Panc1 (cell line): ENCODE measurements at regions not wholly inside any gene's neighbourhood (a gene's known extent, or its start where the extent isn't known, plus 50 kb on each side); places are given as distances from the start of the nearest gene placed in this dataset.

Experiments used
- ATAC-seq: fragments of 200-7000 bp; cut with Tn5 transposase; 2 replicates; pipeline ENCODE4 v1.9.1; 2020; ENCODE audit warnings: mild to moderate bottlenecking, moderate library complexity
- BruUV-seq: library from RNA; stranded (reverse); fragments of 400-500 nt; replicated peaks from 2 replicates; lab custom pipeline; 2021; lab: Mats Ljungman, UMichigan
- CTCF ChIA-PET: fragments of 300-600 bp; sonication (Branson Sonifier 250); formaldehyde crosslinking; loops from one replicate; lab custom pipeline; 2022; ENCODE audit warnings: antibody characterized with exemption; lab: Charles Lee
- POLR2A ChIA-PET: fragments of 300-600 bp; sonication (Branson Sonifier 250); formaldehyde crosslinking; loops from one replicate; lab custom pipeline; 2022; ENCODE audit warnings: antibody characterized with exemption; lab: Charles Lee
- DNase-seq: peaks from one replicate; pipeline ENCODE4 v3.0.0-alpha.2; 2010; ENCODE audit warnings: low read depth, low spot score
- H3K27ac ChIP-seq: 2 replicates; pipeline ENCODE4 v1.5.1; 2011; ENCODE audit warnings: mild to moderate bottlenecking, low read length, inconsistent platforms
- H3K27me3 ChIP-seq: fragments of 200-500 bp; sonication (Bioruptor generic); 2 replicates; pipeline ENCODE4 v1.6.0; 2014; ENCODE audit warnings: low read length, inconsistent platforms; ENCODE audit not compliant: control insufficient read depth, insufficient read depth
- H3K36me3 ChIP-seq: fragments of 200-500 bp; sonication (Bioruptor generic); 2 replicates; pipeline ENCODE4 v1.5.1; 2014; ENCODE audit warnings: inconsistent platforms, mild to moderate bottlenecking, low read length, moderate library complexity; ENCODE audit not compliant: control insufficient read depth, insufficient read depth
- H3K4me1 ChIP-seq: 2 replicates; pipeline ENCODE4 v1.5.1; 2011; ENCODE audit warnings: inconsistent platforms, mild to moderate bottlenecking, low read length, moderate library complexity; ENCODE audit not compliant: control insufficient read depth, insufficient read depth
- H3K4me3 ChIP-seq, 2 experiments: 2 replicates each; pipeline ENCODE4 v1.5.1; 2011 to 2012; ENCODE audit warnings: low read depth in 2 of 2, low read length in 2 of 2, mild to moderate bottlenecking in 2 of 2, inconsistent platforms in 1 of 2, moderate library complexity in 1 of 2
- H3K9me3 ChIP-seq: fragments of 200-500 bp; sonication (Bioruptor generic); 2 replicates; pipeline ENCODE4 v1.5.1; 2014; ENCODE audit warnings: low read depth, mild to moderate bottlenecking, inconsistent platforms, low read length, moderate library complexity; ENCODE audit not compliant: control insufficient read depth, insufficient read depth
- CTCF ChIP-seq: fragments of 450-650 bp; IDR thresholded peaks from 2 replicates; pipeline ENCODE4 v1.5.1; 2017; ENCODE audit warnings: mild to moderate bottlenecking
- POLR2AphosphoS5 ChIP-seq: IDR thresholded peaks from 2 replicates; pipeline ENCODE4 v1.6.1; 2012; ENCODE audit warnings: mild to moderate bottlenecking, low read depth, low read length, moderate library complexity
- REST ChIP-seq, 2 experiments: IDR thresholded peaks; 2 replicates each; pipeline ENCODE4 v1.6.1; 2011 to 2012; ENCODE audit warnings: low read depth in 2 of 2, control low read depth in 1 of 2, low read length in 1 of 2, mild to moderate bottlenecking in 1 of 2, moderate library complexity in 1 of 2; ENCODE audit not compliant: insufficient read depth in 1 of 2
- SIN3A ChIP-seq: IDR thresholded peaks from 2 replicates; pipeline ENCODE4 v1.6.1; 2012; ENCODE audit warnings: low read depth, mild to moderate bottlenecking, low read length, moderate library complexity, borderline replicate concordance; ENCODE audit not compliant: insufficient read depth
- TCF7L2 ChIP-seq: IDR thresholded peaks from 2 replicates; pipeline ENCODE4 v1.6.1; 2011; ENCODE audit warnings: mild to moderate bottlenecking, low read depth, low read length, inconsistent platforms
- in situ Hi-C: cut with HindIII; loops from 2 replicates; pipeline ENCODE4 v1.10.0; 2016; ENCODE audit warnings: low sequenced_read_pairs, low pct_unique_long_range_greater_than_20kb
- intact Hi-C: fragments of 100-400 bp; cut with micrococcal nuclease; formaldehyde crosslinking; loops from one replicate; pipeline ENCODE4 v1.10.0; 2022; ENCODE audit not compliant: unreplicated experiment

GRCh38 chr22:25372000-25372595 is 152.7 kb downstream of the CRYBB2 start:
- in situ Hi-C loops, result no loop called here
- ChIA-PET POLR2A (no interaction called here), CTCF (no interaction called here)
- intact Hi-C loops, result no loop called here
- no peak for ATAC-seq
- H3K27ac ChIP-seq, result no peak overlapping the region
- H3K4me1 ChIP-seq, result 0 out of 2 replicates have a peak, but pooled peaks cover 4% of the 10 kb centered on the region
- BruUV-seq, result no TSS peak
- no peaks in the 10 kb centered on the region for H3K9me3 ChIP-seq
- no peaks in the 10 kb centered on the region for H3K27me3 ChIP-seq
- TF ChIP-seq REST (IDR thresholded peaks at IDR 0.05; ENCODE audit: insufficient read depth in 1 of 2, low read depth in 2 of 2, low read length in 1 of 2) (no peak), TCF7L2 (no peak), SIN3A (no peak), POLR2AphosphoS5 (no peak), CTCF (no peak)
- no peak for DNase-seq
- no peak overlapping the region for H3K4me3 ChIP-seq
- no peaks in the 10 kb centered on the region for H3K36me3 ChIP-seq

GRCh38 chr22:25373961-25374360 is 154.5 kb downstream of the CRYBB2 start:
- TSS peak; percentile 34 for BruUV-seq
- Histone ChIP-seq H3K9me3 (no peaks in the 10 kb centered on the region), H3K36me3 (no peaks in the 10 kb centered on the region), H3K4me1 (no peaks in the 10 kb centered on the region), H3K27me3 (no peaks in the 10 kb centered on the region), H3K27ac (no peak overlapping the region), H3K4me3 (no peak overlapping the region)
- no peak for ATAC-seq
- in situ Hi-C loops, result no loop called here
- TF ChIP-seq REST (IDR thresholded peaks at IDR 0.05; ENCODE audit: insufficient read depth in 1 of 2, low read depth in 2 of 2, low read length in 1 of 2), result no peak
- TF ChIP-seq SIN3A, result no peak
- DNase-seq, result no peak
- ChIA-PET CTCF (no interaction called here), POLR2A (no interaction called here)
- intact Hi-C loops, result no loop called here
